GM23338 (cell line): ENCODE measurements at regions not wholly inside any gene's neighbourhood (a gene's known extent, or its start where the extent isn't known, plus 50 kb on each side); places are given as distances from the start of the nearest gene placed in this dataset.

Source experiments
- ATAC-seq: fragments of 200-7000 bp; cut with Tn5 transposase; 3 replicates; pipeline ENCODE4 v1.9.1; 2020
- DNase-seq: peaks from one replicate; pipeline ENCODE4 v3.0.0-alpha.2; 2015; ENCODE audit warnings: low spot score
- H2AFZ ChIP-seq: fragments of 200-600 bp; sonication (generic); 2 replicates; pipeline ENCODE4 v1.8.0; 2016; ENCODE audit warnings: antibody characterized with exemption, mild to moderate bottlenecking, moderate library complexity
- H3F3A ChIP-seq: fragments of 200-600 bp; sonication (generic); replicated peaks from 2 replicates; pipeline ENCODE4 v1.8.0; 2017; ENCODE audit warnings: antibody characterized with exemption, mixed run types, low read depth
- H3K27ac ChIP-seq: fragments of 200-600 bp; sonication (generic); 2 replicates; pipeline ENCODE4 v1.6.1; 2016; ENCODE audit warnings: low read depth
- H3K27me3 ChIP-seq: fragments of 200-600 bp; sonication (generic); 2 replicates; pipeline ENCODE4 v1.8.0; 2016; ENCODE audit warnings: mild to moderate bottlenecking, mixed run types, moderate library complexity; ENCODE audit not compliant: insufficient read depth
- H3K36me3 ChIP-seq: fragments of 200-600 bp; sonication (generic); 2 replicates; pipeline ENCODE4 v1.8.0; 2016; ENCODE audit warnings: mild to moderate bottlenecking; ENCODE audit not compliant: insufficient read depth
- H3K4me1 ChIP-seq: fragments of 200-600 bp; sonication (generic); 2 replicates; pipeline ENCODE4 v1.8.0; 2016; ENCODE audit warnings: mild to moderate bottlenecking, moderate library complexity; ENCODE audit not compliant: insufficient read depth
- H3K4me2 ChIP-seq: fragments of 200-600 bp; sonication (generic); 2 replicates; pipeline ENCODE4 v1.7.1; 2017; ENCODE audit warnings: mixed run types
- H3K4me3 ChIP-seq: fragments of 200-600 bp; sonication (generic); 2 replicates; pipeline ENCODE4 v1.6.1; 2016; ENCODE audit warnings: mixed run types
- H3K79me2 ChIP-seq: fragments of 200-600 bp; sonication (generic); replicated peaks from 2 replicates; pipeline ENCODE4 v1.8.0; 2017; ENCODE audit warnings: mild to moderate bottlenecking; ENCODE audit not compliant: insufficient read depth
- H3K9me2 ChIP-seq: fragments of 200-600 bp; sonication (generic); 2 replicates; pipeline ENCODE4 v1.8.0; 2017; ENCODE audit not compliant: insufficient read depth
- H4K20me1 ChIP-seq: fragments of 200-600 bp; sonication (generic); replicated peaks from 2 replicates; pipeline ENCODE4 v1.8.0; 2017; ENCODE audit warnings: mild to moderate bottlenecking; ENCODE audit not compliant: insufficient read depth
- H3K27ac Mint-ChIP-seq: 2 replicates; pipeline ENCODE4 v1.8.0; 2020; ENCODE audit warnings: inconsistent platforms, mild to moderate bottlenecking, moderate library complexity, mixed read lengths
- H3K27me3 Mint-ChIP-seq: 3 replicates; pipeline ENCODE4 v1.8.0; 2022; ENCODE audit warnings: low read depth, mild to moderate bottlenecking, moderate library complexity, mixed read lengths, inconsistent platforms; ENCODE audit not compliant: insufficient read depth, poor library complexity
- H3K36me3 Mint-ChIP-seq: 3 replicates; pipeline ENCODE4 v1.8.0; 2021; ENCODE audit warnings: low read depth, mild to moderate bottlenecking, inconsistent platforms, moderate library complexity, mixed read lengths
- H3K4me1 Mint-ChIP-seq: 3 replicates; pipeline ENCODE4 v1.8.0; 2020; ENCODE audit warnings: mild to moderate bottlenecking, inconsistent platforms, mixed read lengths
- H3K4me3 Mint-ChIP-seq: 3 replicates; pipeline ENCODE4 v1.8.0; 2021; ENCODE audit warnings: moderate library complexity, mild to moderate bottlenecking, inconsistent platforms, mixed read lengths
- H3K9me3 Mint-ChIP-seq: 3 replicates; pipeline ENCODE4 v1.8.0; 2020; ENCODE audit warnings: moderate library complexity, mild to moderate bottlenecking, inconsistent platforms, mixed read lengths
- CREB1 ChIP-seq: fragments of 250-450 bp; sonication (Bioruptor Pico); IDR thresholded peaks from 2 replicates; pipeline ENCODE4 v1.5.0; 2020; ENCODE audit warnings: low read depth, mild to moderate bottlenecking, moderate library complexity
- ETS1 ChIP-seq: IDR thresholded peaks from 2 replicates; pipeline ENCODE4 v1.6.1; 2016; ENCODE audit warnings: antibody characterized with exemption
- JUNB ChIP-seq: IDR thresholded peaks from one replicate; pipeline ENCODE4 v1.6.1; 2016; ENCODE audit warnings: antibody characterized with exemption; ENCODE audit not compliant: unreplicated experiment
- NANOG ChIP-seq: IDR thresholded peaks from 2 replicates; pipeline ENCODE4 v1.6.1; 2016; ENCODE audit warnings: antibody characterized with exemption, borderline replicate concordance
- POLR2AphosphoS5 ChIP-seq: IDR thresholded peaks from 2 replicates; pipeline ENCODE4 v1.6.1; 2016; ENCODE audit warnings: antibody characterized with exemption, low read depth
- STAT1 ChIP-seq: IDR thresholded peaks from one replicate; pipeline ENCODE4 v1.6.1; 2016; ENCODE audit warnings: antibody characterized with exemption; ENCODE audit not compliant: unreplicated experiment
- ZNF114 ChIP-seq: fragments of 250-450 bp; sonication (Bioruptor Pico); IDR thresholded peaks from 2 replicates; pipeline ENCODE4 v1.5.0; 2020; ENCODE audit warnings: mild to moderate bottlenecking, moderate library complexity
- ZNF331 ChIP-seq: fragments of 250-450 bp; sonication (Bioruptor Pico); IDR thresholded peaks from 2 replicates; pipeline ENCODE4 v1.5.0; 2020; ENCODE audit warnings: low read depth, mild to moderate bottlenecking, moderate library complexity
- ZNF462 ChIP-seq: fragments of 250-450 bp; sonication (Bioruptor Pico); IDR thresholded peaks from 2 replicates; pipeline ENCODE4 v1.5.0; 2020; ENCODE audit warnings: mild to moderate bottlenecking, moderate library complexity
- TF ChIP-seq, protein P1 (sequence below), 2 experiments: fragments of 200-600 bp in 1 of 2; sonication (generic) in 1 of 2; conservative IDR thresholded peaks; 2 replicates each; pipeline versions ENCODE4 v1.5.1 to v1.6.1; 2016 to 2017; ENCODE audit warnings: antibody characterized with exemption in 2 of 2, low read depth in 2 of 2, mild to moderate bottlenecking in 2 of 2, moderate library complexity in 1 of 2

DNA sequence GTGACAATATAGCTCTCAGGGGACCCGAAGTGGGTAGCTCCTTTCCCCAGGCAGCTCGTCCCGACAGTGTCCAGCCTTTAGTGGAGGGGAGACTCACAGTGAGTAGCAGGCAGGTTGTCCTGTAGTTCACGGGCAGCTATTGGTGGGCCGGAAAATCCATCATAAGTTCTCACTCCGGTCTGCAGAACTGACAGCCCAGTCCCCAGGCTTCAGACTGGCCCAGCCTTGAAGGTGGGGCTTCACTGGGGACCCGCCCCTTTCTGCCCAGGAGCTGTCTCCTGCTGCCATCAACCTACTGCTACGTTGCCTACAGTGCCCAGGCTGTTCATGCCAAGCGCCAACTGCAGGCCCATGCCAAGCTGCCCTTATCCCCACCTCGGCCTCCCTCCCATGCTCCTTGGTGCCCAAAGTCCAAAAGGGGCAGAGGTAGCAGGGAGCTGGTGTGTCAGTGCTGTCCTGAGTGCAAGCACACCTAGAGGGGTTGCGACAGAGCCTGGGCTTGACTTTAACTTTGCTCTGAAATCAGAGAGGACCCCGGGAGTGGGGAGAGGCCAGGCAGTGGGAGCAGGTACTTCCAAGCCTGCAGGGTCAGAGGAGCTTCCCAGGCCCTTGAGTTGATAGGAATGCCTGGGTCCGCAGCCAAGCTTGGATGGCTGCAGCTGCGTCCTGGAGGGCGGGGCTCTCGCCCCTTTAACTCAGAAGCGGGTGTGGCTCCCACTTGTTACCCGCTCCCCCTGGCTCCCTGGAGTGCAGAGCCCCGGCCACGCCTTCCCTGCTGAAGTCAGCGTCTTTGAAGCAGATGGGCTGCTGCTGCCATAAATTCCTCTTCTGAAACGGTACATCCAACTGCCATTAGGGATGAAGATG lies 1144.3 kb upstream of the NCAM2 start:
- H3K36me3 Mint-ChIP-seq = no peaks in the 10 kb centered on the region
- ATAC-seq (peak; percentile 48), DNase-seq (peak; percentile 6)
- Histone ChIP-seq H3K4me2 (no peak overlapping the region), H3K27ac (no peak overlapping the region), H4K20me1 (no peaks in the 10 kb centered on the region), H3K27me3 (no peaks in the 10 kb centered on the region), H3F3A (no peaks in the 10 kb centered on the region), H3K36me3 (no peaks in the 10 kb centered on the region), H2AFZ (0 out of 2 replicates have a peak overlapping the region, but pooled peaks have one; percentile 20), H3K4me3 (no peak overlapping the region), H3K9me2 (no peaks in the 10 kb centered on the region), H3K79me2 (no peaks in the 10 kb centered on the region), H3K4me1 (no peaks in the 10 kb centered on the region)
- no peak overlapping the region for H3K4me3 Mint-ChIP-seq
- no peak overlapping the region for H3K27ac Mint-ChIP-seq
- H3K27me3 Mint-ChIP-seq = peaks cover 2% of the 10 kb centered on the region
- H3K4me1 Mint-ChIP-seq = no peaks in the 10 kb centered on the region
- TF ChIP-seq POLR2AphosphoS5 = no peak
- TF ChIP-seq, protein P1, sequence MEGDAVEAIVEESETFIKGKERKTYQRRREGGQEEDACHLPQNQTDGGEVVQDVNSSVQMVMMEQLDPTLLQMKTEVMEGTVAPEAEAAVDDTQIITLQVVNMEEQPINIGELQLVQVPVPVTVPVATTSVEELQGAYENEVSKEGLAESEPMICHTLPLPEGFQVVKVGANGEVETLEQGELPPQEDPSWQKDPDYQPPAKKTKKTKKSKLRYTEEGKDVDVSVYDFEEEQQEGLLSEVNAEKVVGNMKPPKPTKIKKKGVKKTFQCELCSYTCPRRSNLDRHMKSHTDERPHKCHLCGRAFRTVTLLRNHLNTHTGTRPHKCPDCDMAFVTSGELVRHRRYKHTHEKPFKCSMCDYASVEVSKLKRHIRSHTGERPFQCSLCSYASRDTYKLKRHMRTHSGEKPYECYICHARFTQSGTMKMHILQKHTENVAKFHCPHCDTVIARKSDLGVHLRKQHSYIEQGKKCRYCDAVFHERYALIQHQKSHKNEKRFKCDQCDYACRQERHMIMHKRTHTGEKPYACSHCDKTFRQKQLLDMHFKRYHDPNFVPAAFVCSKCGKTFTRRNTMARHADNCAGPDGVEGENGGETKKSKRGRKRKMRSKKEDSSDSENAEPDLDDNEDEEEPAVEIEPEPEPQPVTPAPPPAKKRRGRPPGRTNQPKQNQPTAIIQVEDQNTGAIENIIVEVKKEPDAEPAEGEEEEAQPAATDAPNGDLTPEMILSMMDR (conservative IDR thresholded peaks at IDR 0.05; ENCODE audit: low read depth in 2 of 2) = no peak
- TF ChIP-seq ZNF331 = no peak
- TF ChIP-seq ZNF114 (CRISPR knock-in tag) = no peak
- TF ChIP-seq STAT1 = no peak
- no peak for TF ChIP-seq JUNB
- TF ChIP-seq NANOG = no peak
- no peak for TF ChIP-seq ETS1
- TF ChIP-seq ZNF462 = no peak
- TF ChIP-seq CREB1 (CRISPR knock-in tag) = no peak
- no peaks in the 10 kb centered on the region; the same call in 2 of the 3 replicates for H3K9me3 Mint-ChIP-seq
